Karpas-422 (cell line): ENCODE measurements at regions not wholly inside any gene's neighbourhood (a gene's known extent, or its start where the extent isn't known, plus 50 kb on each side); places are given as distances from the start of the nearest gene placed in this dataset.

Source experiments
- DNase-seq: peaks from one replicate; pipeline ENCODE4 v3.0.0-alpha.2; 2015
- H2AFZ ChIP-seq: fragments of 200-600 bp; sonication (generic); 2 replicates; pipeline ENCODE4 v1.6.1; 2014; ENCODE audit warnings: antibody characterized with exemption, low read length, mixed read lengths
- H3K27ac ChIP-seq: fragments of 200-600 bp; sonication (generic); 2 replicates; pipeline ENCODE4 v1.5.1; 2014; ENCODE audit warnings: mild to moderate bottlenecking, low read length, moderate library complexity
- H3K27me3 ChIP-seq: fragments of 200-600 bp; sonication (generic); 2 replicates; pipeline ENCODE4 v1.6.1; 2014; ENCODE audit warnings: low read length, mixed read lengths
- H3K36me3 ChIP-seq: fragments of 200-600 bp; sonication (generic); 2 replicates; pipeline ENCODE4 v1.6.1; 2014; ENCODE audit warnings: low read length, mixed read lengths; ENCODE audit not compliant: insufficient read depth
- H3K4me1 ChIP-seq: fragments of 200-600 bp; sonication (generic); 2 replicates; pipeline ENCODE4 v1.6.1; 2014; ENCODE audit warnings: mild to moderate bottlenecking, low read length, mixed read lengths
- H3K4me2 ChIP-seq: fragments of 200-600 bp; sonication (generic); 2 replicates; pipeline ENCODE4 v1.6.1; 2014; ENCODE audit warnings: low read length, low read depth, mild to moderate bottlenecking; ENCODE audit not compliant: poor library complexity, severe bottlenecking
- H3K4me3 ChIP-seq: fragments of 200-600 bp; sonication (generic); 2 replicates; pipeline ENCODE4 v1.5.1; 2014; ENCODE audit warnings: mild to moderate bottlenecking, antibody characterized with exemption, low read length, mixed read lengths
- H3K79me2 ChIP-seq: fragments of 200-600 bp; sonication (generic); 2 replicates; pipeline ENCODE4 v1.6.1; 2014; ENCODE audit warnings: mild to moderate bottlenecking, low read length, mixed read lengths
- H3K9ac ChIP-seq: fragments of 200-600 bp; sonication (generic); 2 replicates; pipeline ENCODE4 v1.6.0; 2014; ENCODE audit warnings: low read length
- H3K9me2 ChIP-seq: fragments of 200-600 bp; sonication (generic), shearing (Covaris generic); replicated peaks from 2 replicates; pipeline ENCODE4 v1.6.0; 2014; ENCODE audit warnings: mild to moderate bottlenecking, low read length, moderate library complexity; ENCODE audit not compliant: insufficient read depth
- H3K9me3 ChIP-seq: fragments of 300-700, 200-600 bp; sonication (generic); 2 replicates; pipeline ENCODE4 v1.6.1; 2014; ENCODE audit warnings: low read length, mixed read lengths
- H4K20me1 ChIP-seq: fragments of 200-600 bp; sonication (generic); 2 replicates; pipeline ENCODE4 v1.6.1; 2014; ENCODE audit warnings: mild to moderate bottlenecking, antibody characterized with exemption, low read length, low read depth; ENCODE audit not compliant: insufficient read depth

GRCh38 chr7:81333004-81333403, 414.2 kb upstream of the SEMA3C start:
- DNase-seq = no peak
- Histone ChIP-seq H2AFZ (no peak overlapping the region), H3K9ac (no peak overlapping the region), H3K27ac (no peak overlapping the region), H3K9me2 (no peaks in the 10 kb centered on the region), H3K9me3 (peaks cover 43% of the 10 kb centered on the region), H3K79me2 (no peaks in the 10 kb centered on the region), H3K27me3 (no peaks in the 10 kb centered on the region), H3K4me1 (no peaks in the 10 kb centered on the region), H3K4me2 (no peak overlapping the region), H3K4me3 (no peak overlapping the region), H3K36me3 (no peaks in the 10 kb centered on the region), H4K20me1 (no peaks in the 10 kb centered on the region)

GRCh38 chr7:81331061-81332018, 412.5 kb upstream of the SEMA3C start:
- DNase-seq = no peak
- Histone ChIP-seq H3K9ac (no peak overlapping the region), H3K4me3 (no peak overlapping the region), H3K36me3 (no peaks in the 10 kb centered on the region), H3K27me3 (no peaks in the 10 kb centered on the region), H2AFZ (no peak overlapping the region), H3K27ac (no peak overlapping the region), H3K9me3 (peaks cover 57% of the 10 kb centered on the region), H4K20me1 (no peaks in the 10 kb centered on the region), H3K79me2 (no peaks in the 10 kb centered on the region), H3K9me2 (no peaks in the 10 kb centered on the region), H3K4me2 (no peak overlapping the region), H3K4me1 (no peaks in the 10 kb centered on the region)

GRCh38 chr7:81330108-81330507, 411.3 kb upstream of the SEMA3C start:
- Histone ChIP-seq H4K20me1 (no peaks in the 10 kb centered on the region), H3K4me2 (no peak overlapping the region), H3K36me3 (no peaks in the 10 kb centered on the region), H3K4me3 (no peak overlapping the region), H3K9ac (no peak overlapping the region), H3K9me3 (peaks cover 62% of the 10 kb centered on the region), H3K27ac (no peak overlapping the region), H3K9me2 (no peaks in the 10 kb centered on the region), H3K27me3 (no peaks in the 10 kb centered on the region), H2AFZ (no peak overlapping the region), H3K79me2 (no peaks in the 10 kb centered on the region), H3K4me1 (no peaks in the 10 kb centered on the region)
- DNase-seq = no peak

- Histone ChIP-seq H2AFZ (no peak overlapping the region), H3K36me3 (no peaks in the 10 kb centered on the region), H3K4me1 (no peaks in the 10 kb centered on the region), H3K9me3 (peaks cover 58% of the 10 kb centered on the region), H3K79me2 (no peaks in the 10 kb centered on the region), H4K20me1 (no peaks in the 10 kb centered on the region), H3K4me3 (no peak overlapping the region), H3K4me2 (no peak overlapping the region), H3K27ac (no peak overlapping the region), H3K27me3 (no peaks in the 10 kb centered on the region), H3K9me2 (no peaks in the 10 kb centered on the region), H3K9ac (no peak overlapping the region)
- no peak for DNase-seq
Observed at GRCh38 chr7:81327468-81328266, 408.8 kb upstream of the SEMA3C start.

- Histone ChIP-seq H3K9ac (no peak overlapping the region), H3K27ac (no peak overlapping the region), H3K4me2 (no peak overlapping the region), H3K4me1 (no peaks in the 10 kb centered on the region), H4K20me1 (no peaks in the 10 kb centered on the region), H3K9me2 (no peaks in the 10 kb centered on the region), H3K4me3 (no peak overlapping the region), H3K27me3 (no peaks in the 10 kb centered on the region), H3K9me3 (peaks cover 36% of the 10 kb centered on the region), H2AFZ (no peak overlapping the region), H3K79me2 (no peaks in the 10 kb centered on the region), H3K36me3 (no peaks in the 10 kb centered on the region)
- no peak for DNase-seq
Observed at GRCh38 chr7:81321949-81322348, 403.1 kb upstream of the SEMA3C start.

- Histone ChIP-seq H3K79me2 (no peaks in the 10 kb centered on the region), H3K27me3 (no peaks in the 10 kb centered on the region)
Observed at GRCh38 chr7:81317741-81318140, 398.9 kb upstream of the SEMA3C start.

GRCh38 chr7:81308643-81309322, 389.9 kb upstream of the SEMA3C start:
- Histone ChIP-seq H3K9me2 (no peaks in the 10 kb centered on the region), H3K4me2 (no peak overlapping the region), H3K9me3 (peaks cover 29% of the 10 kb centered on the region), H3K27ac (no peak overlapping the region), H3K79me2 (no peaks in the 10 kb centered on the region), H2AFZ (no peak overlapping the region), H3K4me3 (no peak overlapping the region), H4K20me1 (no peaks in the 10 kb centered on the region), H3K27me3 (no peaks in the 10 kb centered on the region), H3K4me1 (no peaks in the 10 kb centered on the region), H3K36me3 (no peaks in the 10 kb centered on the region), H3K9ac (no peak overlapping the region)
- no peak for DNase-seq

More at GRCh38 chr7:81317741-81318140, 398.9 kb upstream of the SEMA3C start:
- H3K9me2 ChIP-seq = no peaks in the 10 kb centered on the region
- H3K36me3 ChIP-seq = no peaks in the 10 kb centered on the region
- no peak for DNase-seq
- peaks cover 25% of the 10 kb centered on the region for H3K9me3 ChIP-seq
- no peaks in the 10 kb centered on the region for H4K20me1 ChIP-seq
- no peak overlapping the region for H3K9ac ChIP-seq
- H2AFZ ChIP-seq = no peak overlapping the region
- H3K4me2 ChIP-seq = no peak overlapping the region
- no peak overlapping the region for H3K27ac ChIP-seq
- H3K4me3 ChIP-seq = no peak overlapping the region
- H3K4me1 ChIP-seq = no peaks in the 10 kb centered on the region

GRCh38 chr7:81301815-81302214, 383.0 kb upstream of the SEMA3C start:
- H3K36me3 ChIP-seq = no peaks in the 10 kb centered on the region
- no peak overlapping the region for H3K4me3 ChIP-seq
- H2AFZ ChIP-seq = no peak overlapping the region
- no peaks in the 10 kb centered on the region for H3K27me3 ChIP-seq
- H3K9ac ChIP-seq = no peak overlapping the region
- H3K9me3 ChIP-seq = peaks cover 24% of the 10 kb centered on the region
- H3K79me2 ChIP-seq = no peaks in the 10 kb centered on the region
- H3K27ac ChIP-seq = no peak overlapping the region
- no peaks in the 10 kb centered on the region for H3K9me2 ChIP-seq
- no peaks in the 10 kb centered on the region for H3K4me1 ChIP-seq
- H4K20me1 ChIP-seq = no peaks in the 10 kb centered on the region
- no peak overlapping the region for H3K4me2 ChIP-seq
- DNase-seq = no peak
